Stimulated activated naive CD8-positive, alpha-beta T cell treated with anti-CD3 and anti-CD28 coated beads, Interleukin-15, Interleukin-2, amounts not matched to agents 100 ng/mL and 50 ng/mL, for 24 hours (primary cell): ENCODE measurements at regions not wholly inside any gene's neighbourhood (a gene's known extent, or its start where the extent isn't known, plus 50 kb on each side); places are given as distances from the start of the nearest gene placed in this dataset.

ENCODE experiments used
- H3K27ac Mint-ChIP-seq: one replicate; pipeline ENCODE4 v1.8.0; 2021; ENCODE audit warnings: mild to moderate bottlenecking, mixed read lengths
- H3K27me3 Mint-ChIP-seq: one replicate; pipeline ENCODE4 v1.8.0; 2021; ENCODE audit warnings: mixed read lengths
- H3K36me3 Mint-ChIP-seq: one replicate; pipeline ENCODE4 v1.8.0; 2021; ENCODE audit warnings: low read depth, mixed read lengths
- H3K4me1 Mint-ChIP-seq: one replicate; pipeline ENCODE4 v1.8.0; 2021; ENCODE audit warnings: low read depth, mixed read lengths
- H3K4me3 Mint-ChIP-seq: one replicate; pipeline ENCODE4 v1.8.0; 2021; ENCODE audit warnings: mild to moderate bottlenecking, mixed read lengths
- H3K9me3 Mint-ChIP-seq: one replicate; pipeline ENCODE4 v1.8.0; 2021; ENCODE audit warnings: mixed read lengths

- Mint-ChIP-seq H3K36me3 (no peaks in the 10 kb centered on the region), H3K27ac (no peak overlapping the region), H3K4me3 (no peak overlapping the region), H3K4me1 (no peaks in the 10 kb centered on the region), H3K27me3 (peaks cover 3% of the 10 kb centered on the region), H3K9me3 (no peaks in the 10 kb centered on the region)
These were observed 266.2 kb downstream of the FBXO15 start for GRCh38 chr18:73881396-73881917.

- Mint-ChIP-seq H3K27me3 (peaks cover 3% of the 10 kb centered on the region), H3K4me1 (no peaks in the 10 kb centered on the region), H3K9me3 (no peaks in the 10 kb centered on the region), H3K4me3 (no peak overlapping the region), H3K27ac (no peak overlapping the region), H3K36me3 (no peaks in the 10 kb centered on the region)
These were observed 267.2 kb downstream of the FBXO15 start for GRCh38 chr18:73880387-73880786.

- Mint-ChIP-seq H3K27ac (no peak overlapping the region), H3K36me3 (no peaks in the 10 kb centered on the region), H3K4me3 (no peak overlapping the region), H3K9me3 (no peaks in the 10 kb centered on the region), H3K27me3 (peaks cover 3% of the 10 kb centered on the region), H3K4me1 (no peaks in the 10 kb centered on the region)
These were observed 267.9 kb downstream of the FBXO15 start for GRCh38 chr18:73879766-73880165.

GRCh38 chr18:73879328-73879727 lies 268.3 kb downstream of the FBXO15 start:
- no peaks in the 10 kb centered on the region for H3K4me1 Mint-ChIP-seq
- no peak overlapping the region for H3K4me3 Mint-ChIP-seq
- H3K27ac Mint-ChIP-seq = no peak overlapping the region
- no peaks in the 10 kb centered on the region for H3K9me3 Mint-ChIP-seq
- H3K36me3 Mint-ChIP-seq = no peaks in the 10 kb centered on the region
- H3K27me3 Mint-ChIP-seq = peaks cover 2% of the 10 kb centered on the region

GRCh38 chr18:73869182-73869581 lies 278.5 kb downstream of the FBXO15 start:
- Mint-ChIP-seq H3K4me1 (no peaks in the 10 kb centered on the region), H3K27ac (no peak overlapping the region), H3K27me3 (peaks cover 4% of the 10 kb centered on the region), H3K36me3 (no peaks in the 10 kb centered on the region), H3K9me3 (no peaks in the 10 kb centered on the region), H3K4me3 (no peak overlapping the region)

GRCh38 chr18:73861771-73862170 lies 285.9 kb downstream of the FBXO15 start:
- Mint-ChIP-seq H3K36me3 (no peaks in the 10 kb centered on the region), H3K27me3 (peaks cover 4% of the 10 kb centered on the region), H3K27ac (no peak overlapping the region), H3K4me1 (no peaks in the 10 kb centered on the region), H3K9me3 (no peaks in the 10 kb centered on the region), H3K4me3 (no peak overlapping the region)

GRCh38 chr18:73859837-73860397 lies 287.7 kb downstream of the FBXO15 start:
- no peak overlapping the region for H3K4me3 Mint-ChIP-seq
- H3K27ac Mint-ChIP-seq = no peak overlapping the region
- H3K9me3 Mint-ChIP-seq = no peaks in the 10 kb centered on the region
- H3K36me3 Mint-ChIP-seq = no peaks in the 10 kb centered on the region
- H3K27me3 Mint-ChIP-seq = peaks cover 2% of the 10 kb centered on the region
- no peaks in the 10 kb centered on the region for H3K4me1 Mint-ChIP-seq

- no peaks in the 10 kb centered on the region for H3K36me3 Mint-ChIP-seq
- no peaks in the 10 kb centered on the region for H3K4me1 Mint-ChIP-seq
- H3K27ac Mint-ChIP-seq = no peak overlapping the region
- no peaks in the 10 kb centered on the region for H3K9me3 Mint-ChIP-seq
- H3K4me3 Mint-ChIP-seq = no peak overlapping the region
- no peaks in the 10 kb centered on the region for H3K27me3 Mint-ChIP-seq
These were observed 294.7 kb downstream of the FBXO15 start for GRCh38 chr18:73852789-73853549.

GRCh38 chr18:73850782-73851181 lies 296.9 kb downstream of the FBXO15 start:
- Mint-ChIP-seq H3K27ac (no peak overlapping the region), H3K4me1 (no peaks in the 10 kb centered on the region), H3K9me3 (no peaks in the 10 kb centered on the region), H3K36me3 (no peaks in the 10 kb centered on the region), H3K4me3 (no peak overlapping the region), H3K27me3 (no peaks in the 10 kb centered on the region)

- Mint-ChIP-seq H3K4me1 (no peaks in the 10 kb centered on the region), H3K27ac (no peak overlapping the region), H3K27me3 (no peaks in the 10 kb centered on the region), H3K4me3 (no peak overlapping the region), H3K9me3 (no peaks in the 10 kb centered on the region), H3K36me3 (no peaks in the 10 kb centered on the region)
These were observed 299.0 kb downstream of the FBXO15 start for GRCh38 chr18:73848656-73849055.

- no peak overlapping the region for H3K27ac Mint-ChIP-seq
- H3K4me3 Mint-ChIP-seq = no peak overlapping the region
- no peaks in the 10 kb centered on the region for H3K27me3 Mint-ChIP-seq
- peaks cover 4% of the 10 kb centered on the region for H3K4me1 Mint-ChIP-seq
- no peaks in the 10 kb centered on the region for H3K36me3 Mint-ChIP-seq
- H3K9me3 Mint-ChIP-seq = no peaks in the 10 kb centered on the region
These were observed 304.2 kb downstream of the FBXO15 start for GRCh38 chr18:73843455-73843854.

- H3K4me1 Mint-ChIP-seq = peaks cover 4% of the 10 kb centered on the region
- H3K36me3 Mint-ChIP-seq = no peaks in the 10 kb centered on the region
- no peak overlapping the region for H3K27ac Mint-ChIP-seq
- H3K4me3 Mint-ChIP-seq = peak overlapping the region; percentile 53
- H3K9me3 Mint-ChIP-seq = no peaks in the 10 kb centered on the region
- no peaks in the 10 kb centered on the region for H3K27me3 Mint-ChIP-seq
These were observed 304.7 kb downstream of the FBXO15 start for GRCh38 chr18:73842795-73843394.

GRCh38 chr18:73841661-73842060 lies 306.0 kb downstream of the FBXO15 start:
- H3K4me3 Mint-ChIP-seq = no peak overlapping the region
- no peaks in the 10 kb centered on the region for H3K36me3 Mint-ChIP-seq
- H3K4me1 Mint-ChIP-seq = peaks cover 4% of the 10 kb centered on the region
- no peaks in the 10 kb centered on the region for H3K9me3 Mint-ChIP-seq
- no peaks in the 10 kb centered on the region for H3K27me3 Mint-ChIP-seq
- H3K27ac Mint-ChIP-seq = no peak overlapping the region

GRCh38 chr18:73840319-73840945 lies 307.2 kb downstream of the FBXO15 start:
- peaks cover 4% of the 10 kb centered on the region for H3K4me1 Mint-ChIP-seq
- no peaks in the 10 kb centered on the region for H3K36me3 Mint-ChIP-seq
- H3K27ac Mint-ChIP-seq = no peak overlapping the region
- H3K9me3 Mint-ChIP-seq = no peaks in the 10 kb centered on the region
- no peaks in the 10 kb centered on the region for H3K27me3 Mint-ChIP-seq
- no peak overlapping the region for H3K4me3 Mint-ChIP-seq

- Mint-ChIP-seq H3K9me3 (no peaks in the 10 kb centered on the region), H3K36me3 (no peaks in the 10 kb centered on the region)
These were observed 308.2 kb downstream of the FBXO15 start for GRCh38 chr18:73839441-73839840.

More at GRCh38 chr18:73839441-73839840, 308.2 kb downstream of the FBXO15 start:
- Mint-ChIP-seq H3K4me3 (no peak overlapping the region), H3K4me1 (peaks cover 4% of the 10 kb centered on the region), H3K27ac (no peak overlapping the region), H3K27me3 (no peaks in the 10 kb centered on the region)
